Pancreas (tissue), 10 donors: ENCODE measurements at regions not wholly inside any gene's neighbourhood (a gene's known extent, or its start where the extent isn't known, plus 50 kb on each side); places are given as distances from the start of the nearest gene placed in this dataset.

Experiments
- ATAC-seq, 4 donors: fragments of 200-7000 bp; cut with Tn5 transposase; one replicate each; pipeline versions ENCODE4 v1.8.0 to v1.9.1; 2020; ENCODE audit warnings: mild to moderate bottlenecking in 4 of 4, moderate library complexity in 4 of 4
- DNase-seq, 6 donors: peaks; one replicate each; pipeline ENCODE4 v3.0.0-alpha.2; 2020
- FAIRE-seq: peaks from 2 replicates; lab custom pipeline; 2012; peaks lifted over from hg19 to GRCh38; lab: Jason Lieb, UNC
- H3K27ac ChIP-seq, 4 donors: fragments of 200-600 bp; sonication (generic); 1 replicate in 3 of 4; 2 replicates in 1 of 4; pipeline versions ENCODE4 v1.5.0 to v1.8.0; 2020
- H3K27me3 ChIP-seq, 4 donors: fragments of 200-600 bp; one replicate each; pipeline ENCODE4 v1.8.0; 2021
- H3K36me3 ChIP-seq, 3 donors: fragments of 200-600 bp; sonication (generic) in 1 of 3; one replicate each; pipeline versions ENCODE4 v1.5.0 to v1.8.0; 2020 to 2021
- H3K4me1 ChIP-seq, 3 donors: fragments of 200-600 bp; one replicate each; pipeline ENCODE4 v1.8.0; 2021
- H3K4me3 ChIP-seq, 4 donors: fragments of 200-600 bp; sonication (generic) in 2 of 4; one replicate each; pipeline versions ENCODE4 v1.5.0 to v1.8.0; 2020 to 2021
- H3K9me3 ChIP-seq, 4 donors: fragments of 200-600 bp; one replicate each; pipeline ENCODE4 v1.8.0; 2021
- WGBS, 2 donors: extraction: QIAGEN DNeasy Blood & Tissue Kit; methylation state at CpG; one replicate each; pipeline ENCODE4 v1.1.7; 2013; 5-methylcytosine and 5-hydroxymethylcytosine counted together
- intact Hi-C, 3 donors: fragments of 100-400 bp; cut with DNase I; formaldehyde crosslinking; loops; one replicate each; pipeline versions ENCODE4 v1.11.1 to v1.14.2; 2022
- TF ChIP-seq, protein P1 (sequence below), 4 donors: fragments of 200-600 bp; sonication (generic) in 3 of 4; IDR thresholded peaks; one replicate each; pipeline versions ENCODE4 v1.5.0 to v1.8.0; 2021; ENCODE audit warnings: antibody characterized with exemption in 4 of 4
- donor health status: healthy with polysubstance abuse.
- donor health status: DM: no; HTN: no; CAD: no; lungs with moderate emphysema.
- donor health status: DM: no; HTN: no; CAD: no.
- donor health status: control.
- donor health status: control.
- donor health status: Bipolar disorder and iron deficiency.
- donor health status: DM: yes; HTN: yes; CAD: no.
- donor health status: DM: no; HTN: no; CAD: no.
- donor health status: DM: no; HTN: no; CAD: no.
- donor health status: DM: yes; HTN: yes; CAD: no.

GRCh38 chr2:20146401-20146800, 78.5 kb downstream of the SDC1 start:
- DNase-seq (no peak), FAIRE-seq (no peak), ATAC-seq (no peak)
- TF ChIP-seq, protein P1, sequence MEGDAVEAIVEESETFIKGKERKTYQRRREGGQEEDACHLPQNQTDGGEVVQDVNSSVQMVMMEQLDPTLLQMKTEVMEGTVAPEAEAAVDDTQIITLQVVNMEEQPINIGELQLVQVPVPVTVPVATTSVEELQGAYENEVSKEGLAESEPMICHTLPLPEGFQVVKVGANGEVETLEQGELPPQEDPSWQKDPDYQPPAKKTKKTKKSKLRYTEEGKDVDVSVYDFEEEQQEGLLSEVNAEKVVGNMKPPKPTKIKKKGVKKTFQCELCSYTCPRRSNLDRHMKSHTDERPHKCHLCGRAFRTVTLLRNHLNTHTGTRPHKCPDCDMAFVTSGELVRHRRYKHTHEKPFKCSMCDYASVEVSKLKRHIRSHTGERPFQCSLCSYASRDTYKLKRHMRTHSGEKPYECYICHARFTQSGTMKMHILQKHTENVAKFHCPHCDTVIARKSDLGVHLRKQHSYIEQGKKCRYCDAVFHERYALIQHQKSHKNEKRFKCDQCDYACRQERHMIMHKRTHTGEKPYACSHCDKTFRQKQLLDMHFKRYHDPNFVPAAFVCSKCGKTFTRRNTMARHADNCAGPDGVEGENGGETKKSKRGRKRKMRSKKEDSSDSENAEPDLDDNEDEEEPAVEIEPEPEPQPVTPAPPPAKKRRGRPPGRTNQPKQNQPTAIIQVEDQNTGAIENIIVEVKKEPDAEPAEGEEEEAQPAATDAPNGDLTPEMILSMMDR (IDR thresholded peaks at IDR 0.05) = no peak
- intact Hi-C loops = no loop called here
- Histone ChIP-seq H3K4me3 (no peak overlapping the region), H3K9me3 (no peaks in the 10 kb centered on the region), H3K4me1 (peaks cover 0 to 5% (median 4%) of the 10 kb centered on the region in 3 donors), H3K27me3 (no peaks in the 10 kb centered on the region), H3K27ac (no peak overlapping the region), H3K36me3 (no peaks in the 10 kb centered on the region)
- whole genome bisulfite sequencing, 2 donors = 82 to 93% methylated on average over 2 of the region's 2 CpGs

DNA sequence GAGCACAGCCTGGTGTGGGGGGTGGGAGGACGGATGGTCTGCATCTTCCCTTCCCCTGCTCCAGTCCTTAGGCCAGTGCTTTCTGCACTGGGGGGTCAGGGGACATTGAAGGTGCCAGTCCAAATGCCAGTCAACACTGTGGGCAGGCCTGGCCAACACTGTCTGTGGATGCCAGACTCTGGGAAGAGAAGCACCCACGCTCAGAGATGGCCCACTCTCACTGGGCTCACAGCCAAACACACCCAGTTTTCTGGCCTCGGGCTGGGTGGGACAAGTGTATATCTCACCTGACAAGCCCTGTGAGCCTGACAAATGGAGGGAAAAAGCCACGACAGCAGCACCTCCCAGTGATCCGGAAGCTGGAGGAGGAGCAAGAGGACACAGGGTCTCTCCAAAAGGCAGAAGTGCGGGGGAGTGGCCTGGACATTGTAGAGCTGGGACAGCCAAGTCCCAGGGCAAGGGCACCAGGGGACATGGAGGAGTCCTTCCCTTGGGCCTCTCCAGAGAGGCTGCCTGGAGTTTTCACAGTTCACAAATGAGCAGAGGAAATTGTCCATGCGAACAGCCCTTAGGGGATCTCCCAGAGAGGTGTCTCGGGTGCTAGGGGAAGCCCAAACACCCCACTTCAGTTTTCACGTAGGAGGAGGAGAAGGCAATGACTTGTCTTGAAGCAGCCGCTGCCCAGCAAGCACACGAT, 79.3 kb downstream of the SDC1 start:
- Histone ChIP-seq H3K36me3 (no peaks in the 10 kb centered on the region), H3K27me3 (no peaks in the 10 kb centered on the region), H3K9me3 (no peaks in the 10 kb centered on the region), H3K27ac (no peak overlapping the region), H3K4me1 (peaks cover 0 to 5% (median 4%) of the 10 kb centered on the region in 3 donors), H3K4me3 (no peak overlapping the region)
- FAIRE-seq (no peak), ATAC-seq (peak in 1 of 4 donors; percentile 8), DNase-seq (peak in 1 of 6 donors; percentile 28)
- intact Hi-C loops = no loop called here
- TF ChIP-seq, protein P1 (IDR thresholded peaks at IDR 0.05) = no peak
- 55 to 61% methylated on average over 11 of the region's 11 CpGs for WGBS, 2 donors

DNA sequence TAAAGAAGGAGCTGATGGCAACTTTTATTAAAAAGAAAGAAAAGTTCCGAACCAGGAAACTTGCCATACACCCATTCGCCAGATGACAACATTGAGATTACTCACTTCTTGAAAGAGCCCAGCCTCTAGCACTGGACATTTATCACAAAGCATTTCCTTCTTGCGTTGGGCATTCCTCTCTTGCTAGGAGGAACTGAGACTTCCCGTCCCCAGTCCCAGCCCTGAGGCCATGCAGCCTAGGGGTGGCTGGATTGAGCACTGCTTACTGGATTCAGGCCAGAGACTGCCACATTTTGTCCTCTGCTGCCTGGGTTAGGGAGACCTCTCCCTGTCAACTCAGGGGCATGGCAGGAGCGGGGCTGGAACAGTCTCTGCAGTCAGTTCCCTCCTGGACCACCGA, 80.1 kb downstream of the SDC1 start:
- Histone ChIP-seq H3K9me3 (no peaks in the 10 kb centered on the region), H3K36me3 (no peaks in the 10 kb centered on the region), H3K4me3 (no peak overlapping the region), H3K27ac (no peak overlapping the region), H3K27me3 (no peaks in the 10 kb centered on the region), H3K4me1 (peaks cover 0 to 5% (median 4%) of the 10 kb centered on the region in 3 donors)
- ATAC-seq (no peak), FAIRE-seq (no peak), DNase-seq (peak in 1 of 6 donors; percentile 30)
- TF ChIP-seq, protein P1 (IDR thresholded peaks at IDR 0.05) = no peak
- intact Hi-C loops = no loop called here
- WGBS, 2 donors = 84 to 85% methylated on average over 6 of the region's 6 CpGs

GRCh38 chr2:20144196-20144595, 80.7 kb downstream of the SDC1 start:
- Histone ChIP-seq H3K36me3 (no peaks in the 10 kb centered on the region), H3K4me3 (no peak overlapping the region), H3K27ac (no peak overlapping the region), H3K27me3 (no peaks in the 10 kb centered on the region), H3K9me3 (no peaks in the 10 kb centered on the region), H3K4me1 (peaks cover 0 to 4% (median 2%) of the 10 kb centered on the region in 3 donors)
- intact Hi-C loops = no loop called here
- DNase-seq (no peak), FAIRE-seq (no peak), ATAC-seq (no peak)
- TF ChIP-seq, protein P1 (IDR thresholded peaks at IDR 0.05) = no peak
- WGBS, 2 donors = 94 to 97% methylated on average over 1 of the region's 1 CpG

DNA sequence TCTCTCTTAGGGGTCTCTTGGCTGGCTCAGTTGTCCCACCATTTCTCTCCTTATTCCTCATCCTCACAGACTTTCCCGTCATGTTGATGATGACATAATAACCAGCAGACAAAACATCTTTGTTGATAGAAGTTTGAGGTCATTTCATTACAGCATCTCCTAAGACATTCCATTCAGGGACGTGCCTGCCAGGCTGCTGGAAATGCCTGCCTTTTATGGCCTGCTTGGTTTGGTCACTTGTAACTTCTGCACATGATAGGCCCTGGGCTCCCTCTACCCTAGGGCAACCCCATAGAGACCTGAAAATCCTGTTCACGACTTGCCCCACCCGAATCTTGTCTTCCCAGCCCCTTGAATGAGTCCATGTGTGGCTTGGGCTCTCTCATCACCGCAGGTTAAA, 81.7 kb downstream of the SDC1 start:
- no peaks in the 10 kb centered on the region for H3K27me3 ChIP-seq
- no peak for DNase-seq

More for the DNA sequence above, 81.7 kb downstream of the SDC1 start:
- intact Hi-C loops = no loop called here
- no peak for FAIRE-seq
- H3K27ac ChIP-seq = no peak overlapping the region
- H3K36me3 ChIP-seq = no peaks in the 10 kb centered on the region
- ATAC-seq = no peak
- no peaks in the 10 kb centered on the region for H3K4me1 ChIP-seq
- TF ChIP-seq, protein P1 (IDR thresholded peaks at IDR 0.05) = no peak
- no peaks in the 10 kb centered on the region for H3K9me3 ChIP-seq
- 64 to 78% methylated on average over 5 of the region's 5 CpGs for WGBS, 2 donors
- H3K4me3 ChIP-seq = no peak overlapping the region
